ENCODE measurements at regions not wholly inside any gene's neighbourhood (a gene's known extent, or its start where the extent isn't known, plus 50 kb on each side); places are given as distances from the start of the nearest gene placed in this dataset.

DNA sequence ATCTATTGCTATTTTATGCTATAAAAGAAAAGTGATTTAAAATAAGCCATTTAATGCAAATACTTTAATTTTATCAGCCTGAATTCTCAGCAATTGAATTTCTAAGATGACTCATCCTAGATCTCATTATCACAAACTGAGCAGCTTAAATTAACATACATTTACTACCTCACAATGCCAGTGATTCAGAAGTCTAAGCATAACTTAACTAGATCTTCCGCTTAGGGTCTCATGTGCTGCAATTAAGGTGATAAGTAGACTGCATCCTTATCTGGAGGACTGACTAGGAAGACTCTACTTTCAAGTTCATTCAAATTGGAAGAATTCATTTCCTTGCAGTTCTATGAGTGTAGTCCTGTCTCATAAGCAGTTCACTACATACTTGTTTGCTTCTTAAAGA, 286.6 kb downstream of the COL11A1 start:
- H3K27ac ChIP-seq = no peak overlapping the region
- H3K4me1 ChIP-seq (replicated peaks) = no peaks in the 10 kb centered on the region
- DNase-seq (ENCODE audit: low spot score) = no peak
- 97% methylated on average over 1 of the region's 1 CpG for WGBS
- no peaks in the 10 kb centered on the region for H3K36me3 ChIP-seq
- H3K4me3 ChIP-seq = no peak overlapping the region
- H3K9me3 ChIP-seq = no peaks in the 10 kb centered on the region
- intact Hi-C loops (cut with DNase I) = no loop called here
- H3K27me3 ChIP-seq (replicated peaks; ENCODE audit: insufficient read depth) = no peaks in the 10 kb centered on the region
- TF ChIP-seq POLR2A (IDR thresholded peaks at IDR 0.05) (no peak), POLR2AphosphoS5 (IDR thresholded peaks at IDR 0.05) (no peak)
- TF ChIP-seq, protein P1, sequence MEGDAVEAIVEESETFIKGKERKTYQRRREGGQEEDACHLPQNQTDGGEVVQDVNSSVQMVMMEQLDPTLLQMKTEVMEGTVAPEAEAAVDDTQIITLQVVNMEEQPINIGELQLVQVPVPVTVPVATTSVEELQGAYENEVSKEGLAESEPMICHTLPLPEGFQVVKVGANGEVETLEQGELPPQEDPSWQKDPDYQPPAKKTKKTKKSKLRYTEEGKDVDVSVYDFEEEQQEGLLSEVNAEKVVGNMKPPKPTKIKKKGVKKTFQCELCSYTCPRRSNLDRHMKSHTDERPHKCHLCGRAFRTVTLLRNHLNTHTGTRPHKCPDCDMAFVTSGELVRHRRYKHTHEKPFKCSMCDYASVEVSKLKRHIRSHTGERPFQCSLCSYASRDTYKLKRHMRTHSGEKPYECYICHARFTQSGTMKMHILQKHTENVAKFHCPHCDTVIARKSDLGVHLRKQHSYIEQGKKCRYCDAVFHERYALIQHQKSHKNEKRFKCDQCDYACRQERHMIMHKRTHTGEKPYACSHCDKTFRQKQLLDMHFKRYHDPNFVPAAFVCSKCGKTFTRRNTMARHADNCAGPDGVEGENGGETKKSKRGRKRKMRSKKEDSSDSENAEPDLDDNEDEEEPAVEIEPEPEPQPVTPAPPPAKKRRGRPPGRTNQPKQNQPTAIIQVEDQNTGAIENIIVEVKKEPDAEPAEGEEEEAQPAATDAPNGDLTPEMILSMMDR (IDR thresholded peaks at IDR 0.05) = no peak

GRCh38 chr1:102800406-102800805, 307.9 kb downstream of the COL11A1 start:
- 75% methylated on average over 3 of the region's 3 CpGs for WGBS
- no peak for TF ChIP-seq POLR2A (IDR thresholded peaks at IDR 0.05)
- TF ChIP-seq, protein P1 (IDR thresholded peaks at IDR 0.05) = no peak
- no peak for TF ChIP-seq POLR2AphosphoS5 (IDR thresholded peaks at IDR 0.05)
- Histone ChIP-seq H3K27me3 (replicated peaks; ENCODE audit: insufficient read depth) (no peaks in the 10 kb centered on the region), H3K36me3 (no peaks in the 10 kb centered on the region), H3K27ac (no peak overlapping the region), H3K9me3 (no peaks in the 10 kb centered on the region), H3K4me3 (no peak overlapping the region), H3K4me1 (replicated peaks) (no peaks in the 10 kb centered on the region)
- intact Hi-C loops (cut with DNase I) = no loop called here
- no peak for DNase-seq (ENCODE audit: low spot score)

GRCh38 chr1:102799496-102799895, 308.8 kb downstream of the COL11A1 start:
- TF ChIP-seq, protein P1 (IDR thresholded peaks at IDR 0.05) = no peak
- no peak for TF ChIP-seq POLR2A (IDR thresholded peaks at IDR 0.05)
- no peak for TF ChIP-seq POLR2AphosphoS5 (IDR thresholded peaks at IDR 0.05)
- no peak for DNase-seq (ENCODE audit: low spot score)
- Histone ChIP-seq H3K4me3 (no peak overlapping the region), H3K4me1 (replicated peaks) (no peaks in the 10 kb centered on the region), H3K27ac (no peak overlapping the region), H3K27me3 (replicated peaks; ENCODE audit: insufficient read depth) (no peaks in the 10 kb centered on the region), H3K36me3 (no peaks in the 10 kb centered on the region), H3K9me3 (no peaks in the 10 kb centered on the region)
- intact Hi-C loops (cut with DNase I) = no loop called here
- 86% methylated on average over 1 of the region's 1 CpG for WGBS

GRCh38 chr1:102798718-102799117, 309.6 kb downstream of the COL11A1 start:
- no peak for DNase-seq (ENCODE audit: low spot score)
- TF ChIP-seq POLR2A (IDR thresholded peaks at IDR 0.05) (no peak), POLR2AphosphoS5 (IDR thresholded peaks at IDR 0.05) (no peak)
- TF ChIP-seq, protein P1 (IDR thresholded peaks at IDR 0.05) = no peak

GRCh38 chr1:102796429-102796828, 311.9 kb downstream of the COL11A1 start:
- TF ChIP-seq POLR2A (IDR thresholded peaks at IDR 0.05) (no peak), POLR2AphosphoS5 (IDR thresholded peaks at IDR 0.05) (no peak)
- TF ChIP-seq, protein P1 (IDR thresholded peaks at IDR 0.05) = no peak
- Histone ChIP-seq H3K36me3 (no peaks in the 10 kb centered on the region), H3K27ac (no peak overlapping the region), H3K4me1 (replicated peaks) (no peaks in the 10 kb centered on the region), H3K9me3 (no peaks in the 10 kb centered on the region), H3K27me3 (replicated peaks; ENCODE audit: insufficient read depth) (no peaks in the 10 kb centered on the region), H3K4me3 (no peak overlapping the region)
- DNase-seq (ENCODE audit: low spot score) = no peak
- intact Hi-C loops (cut with DNase I) = no loop called here

More at GRCh38 chr1:102798718-102799117, 309.6 kb downstream of the COL11A1 start:
- H3K4me1 ChIP-seq (replicated peaks) = no peaks in the 10 kb centered on the region
- H3K9me3 ChIP-seq = no peaks in the 10 kb centered on the region
- intact Hi-C loops (cut with DNase I) = no loop called here
- no peak overlapping the region for H3K27ac ChIP-seq
- no peaks in the 10 kb centered on the region for H3K36me3 ChIP-seq
- no peak overlapping the region for H3K4me3 ChIP-seq
- no peaks in the 10 kb centered on the region for H3K27me3 ChIP-seq (replicated peaks; ENCODE audit: insufficient read depth)
